ENCODE measurements at regions not wholly inside any gene's neighbourhood (a gene's known extent, or its start where the extent isn't known, plus 50 kb on each side); places are given as distances from the start of the nearest gene placed in this dataset.

- TF ChIP-seq REST (IDR thresholded peaks at IDR 0.05; ENCODE audit: insufficient read depth in 1 of 2, low read depth in 2 of 2, low read length in 1 of 2) (no peak), CTCF (IDR thresholded peaks at IDR 0.05) (no peak), POLR2AphosphoS5 (IDR thresholded peaks at IDR 0.05; ENCODE audit: low read depth, low read length) (no peak), TCF7L2 (IDR thresholded peaks at IDR 0.05; ENCODE audit: low read depth, low read length) (no peak)
Observed at GRCh38 chr4:116618638-116619037, 466.7 kb downstream of the TRAM1L1 start.
